HEK293 (cell line): ENCODE measurements at regions not wholly inside any gene's neighbourhood (a gene's known extent, or its start where the extent isn't known, plus 50 kb on each side); places are given as distances from the start of the nearest gene placed in this dataset.

ENCODE experiments used
- FEZF1 ChIP-seq: fragments of 450-650 bp; formaldehyde crosslinking; IDR thresholded peaks from 2 replicates; pipeline ENCODE4 v1.5.1; 2016; ENCODE audit warnings: missing biosample characterization, missing genetic modification characterization
- ZNF274 ChIP-seq, 2 experiments: fragments of 200-500 bp in 1 of 2; fragments of 450-650 bp in 1 of 2; sonication (Bioruptor generic) in 1 of 2; formaldehyde crosslinking in 1 of 2; IDR thresholded peaks; 2 replicates each; pipeline versions ENCODE4 v1.5.1 to v1.6.1; 2014 to 2016; ENCODE audit warnings: borderline replicate concordance in 1 of 2, inconsistent platforms in 1 of 2, low read length in 1 of 2, missing biosample characterization in 1 of 2, missing genetic modification characterization in 1 of 2
- ZNF664 ChIP-seq: fragments of 450-650 bp; formaldehyde crosslinking; IDR thresholded peaks from 2 replicates; pipeline ENCODE4 v1.5.1; 2016; ENCODE audit warnings: missing biosample characterization, missing genetic modification characterization
- ZNF792 ChIP-seq: fragments of 450-650 bp; formaldehyde crosslinking; IDR thresholded peaks from 2 replicates; pipeline ENCODE4 v1.5.1; 2016; ENCODE audit warnings: missing biosample characterization, missing genetic modification characterization
- TF ChIP-seq, protein P1 (sequence below): fragments of 450-650 bp; formaldehyde crosslinking; IDR thresholded peaks from 2 replicates; pipeline ENCODE4 v1.5.1; 2016; ENCODE audit warnings: missing biosample characterization, missing genetic modification characterization
- TF ChIP-seq, protein P2 (sequence below): fragments of 450-650 bp; formaldehyde crosslinking; IDR thresholded peaks from 2 replicates; pipeline ENCODE4 v1.5.0; 2017; ENCODE audit warnings: missing biosample characterization, missing genetic modification characterization, borderline replicate concordance
- TF ChIP-seq, protein P3 (sequence below): fragments of 450-650 bp; formaldehyde crosslinking; IDR thresholded peaks from 2 replicates; pipeline ENCODE4 v1.5.1; 2016; ENCODE audit warnings: missing biosample characterization, missing genetic modification characterization
- TF ChIP-seq, protein P4 (sequence below): fragments of 450-650 bp; formaldehyde crosslinking; optimal IDR thresholded peaks from 2 replicates; pipeline ENCODE3; 2016; ENCODE audit warnings: missing biosample characterization, mild to moderate bottlenecking, missing genetic modification characterization

DNA sequence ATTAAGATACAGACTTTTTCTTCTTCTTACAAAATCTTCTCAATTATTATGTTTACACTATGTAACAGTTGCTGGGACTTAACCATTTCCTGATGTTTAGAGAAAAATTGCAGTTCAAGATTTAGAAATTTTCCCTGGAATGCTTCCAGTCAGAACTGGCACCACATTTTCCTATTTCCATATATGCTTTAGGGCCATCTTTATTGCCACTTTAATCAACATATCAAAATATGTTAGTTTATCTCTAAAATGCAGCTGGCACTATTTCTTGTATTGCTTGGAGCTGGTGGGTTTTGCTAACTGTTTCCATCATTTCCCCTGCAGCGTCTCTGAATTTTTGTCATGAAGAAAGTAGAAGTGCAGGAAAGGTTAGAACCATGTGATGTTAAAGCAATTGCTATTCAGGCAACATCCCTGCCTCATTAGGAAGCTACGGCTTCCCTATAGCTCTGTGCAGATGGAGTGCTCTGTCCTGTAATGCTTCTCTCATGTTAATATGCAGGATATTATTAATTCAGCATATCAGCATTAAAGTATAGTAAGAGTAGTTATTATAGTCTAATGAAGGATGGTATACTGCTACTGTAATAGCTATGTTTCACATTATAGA lies 269.1 kb downstream of the MTRR start:
- TF ChIP-seq ZNF792 (tag by site-specific recombination) (no peak), ZNF274 (IDR thresholded peaks at IDR 0.05; ENCODE audit: low read length) (no peak), ZNF274 (tag by site-specific recombination; IDR thresholded peaks at IDR 0.05; ENCODE audit: borderline replicate concordance) (no peak), FEZF1 (no peak), ZNF664 (tag by site-specific recombination) (no peak)
- TF ChIP-seq, protein P1, sequence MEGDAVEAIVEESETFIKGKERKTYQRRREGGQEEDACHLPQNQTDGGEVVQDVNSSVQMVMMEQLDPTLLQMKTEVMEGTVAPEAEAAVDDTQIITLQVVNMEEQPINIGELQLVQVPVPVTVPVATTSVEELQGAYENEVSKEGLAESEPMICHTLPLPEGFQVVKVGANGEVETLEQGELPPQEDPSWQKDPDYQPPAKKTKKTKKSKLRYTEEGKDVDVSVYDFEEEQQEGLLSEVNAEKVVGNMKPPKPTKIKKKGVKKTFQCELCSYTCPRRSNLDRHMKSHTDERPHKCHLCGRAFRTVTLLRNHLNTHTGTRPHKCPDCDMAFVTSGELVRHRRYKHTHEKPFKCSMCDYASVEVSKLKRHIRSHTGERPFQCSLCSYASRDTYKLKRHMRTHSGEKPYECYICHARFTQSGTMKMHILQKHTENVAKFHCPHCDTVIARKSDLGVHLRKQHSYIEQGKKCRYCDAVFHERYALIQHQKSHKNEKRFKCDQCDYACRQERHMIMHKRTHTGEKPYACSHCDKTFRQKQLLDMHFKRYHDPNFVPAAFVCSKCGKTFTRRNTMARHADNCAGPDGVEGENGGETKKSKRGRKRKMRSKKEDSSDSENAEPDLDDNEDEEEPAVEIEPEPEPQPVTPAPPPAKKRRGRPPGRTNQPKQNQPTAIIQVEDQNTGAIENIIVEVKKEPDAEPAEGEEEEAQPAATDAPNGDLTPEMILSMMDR (tag by site-specific recombination): no peak
- TF ChIP-seq, protein P2, sequence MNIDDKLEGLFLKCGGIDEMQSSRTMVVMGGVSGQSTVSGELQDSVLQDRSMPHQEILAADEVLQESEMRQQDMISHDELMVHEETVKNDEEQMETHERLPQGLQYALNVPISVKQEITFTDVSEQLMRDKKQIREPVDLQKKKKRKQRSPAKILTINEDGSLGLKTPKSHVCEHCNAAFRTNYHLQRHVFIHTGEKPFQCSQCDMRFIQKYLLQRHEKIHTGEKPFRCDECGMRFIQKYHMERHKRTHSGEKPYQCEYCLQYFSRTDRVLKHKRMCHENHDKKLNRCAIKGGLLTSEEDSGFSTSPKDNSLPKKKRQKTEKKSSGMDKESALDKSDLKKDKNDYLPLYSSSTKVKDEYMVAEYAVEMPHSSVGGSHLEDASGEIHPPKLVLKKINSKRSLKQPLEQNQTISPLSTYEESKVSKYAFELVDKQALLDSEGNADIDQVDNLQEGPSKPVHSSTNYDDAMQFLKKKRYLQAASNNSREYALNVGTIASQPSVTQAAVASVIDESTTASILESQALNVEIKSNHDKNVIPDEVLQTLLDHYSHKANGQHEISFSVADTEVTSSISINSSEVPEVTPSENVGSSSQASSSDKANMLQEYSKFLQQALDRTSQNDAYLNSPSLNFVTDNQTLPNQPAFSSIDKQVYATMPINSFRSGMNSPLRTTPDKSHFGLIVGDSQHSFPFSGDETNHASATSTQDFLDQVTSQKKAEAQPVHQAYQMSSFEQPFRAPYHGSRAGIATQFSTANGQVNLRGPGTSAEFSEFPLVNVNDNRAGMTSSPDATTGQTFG (tag by site-specific recombination): no peak
- TF ChIP-seq, protein P3, sequence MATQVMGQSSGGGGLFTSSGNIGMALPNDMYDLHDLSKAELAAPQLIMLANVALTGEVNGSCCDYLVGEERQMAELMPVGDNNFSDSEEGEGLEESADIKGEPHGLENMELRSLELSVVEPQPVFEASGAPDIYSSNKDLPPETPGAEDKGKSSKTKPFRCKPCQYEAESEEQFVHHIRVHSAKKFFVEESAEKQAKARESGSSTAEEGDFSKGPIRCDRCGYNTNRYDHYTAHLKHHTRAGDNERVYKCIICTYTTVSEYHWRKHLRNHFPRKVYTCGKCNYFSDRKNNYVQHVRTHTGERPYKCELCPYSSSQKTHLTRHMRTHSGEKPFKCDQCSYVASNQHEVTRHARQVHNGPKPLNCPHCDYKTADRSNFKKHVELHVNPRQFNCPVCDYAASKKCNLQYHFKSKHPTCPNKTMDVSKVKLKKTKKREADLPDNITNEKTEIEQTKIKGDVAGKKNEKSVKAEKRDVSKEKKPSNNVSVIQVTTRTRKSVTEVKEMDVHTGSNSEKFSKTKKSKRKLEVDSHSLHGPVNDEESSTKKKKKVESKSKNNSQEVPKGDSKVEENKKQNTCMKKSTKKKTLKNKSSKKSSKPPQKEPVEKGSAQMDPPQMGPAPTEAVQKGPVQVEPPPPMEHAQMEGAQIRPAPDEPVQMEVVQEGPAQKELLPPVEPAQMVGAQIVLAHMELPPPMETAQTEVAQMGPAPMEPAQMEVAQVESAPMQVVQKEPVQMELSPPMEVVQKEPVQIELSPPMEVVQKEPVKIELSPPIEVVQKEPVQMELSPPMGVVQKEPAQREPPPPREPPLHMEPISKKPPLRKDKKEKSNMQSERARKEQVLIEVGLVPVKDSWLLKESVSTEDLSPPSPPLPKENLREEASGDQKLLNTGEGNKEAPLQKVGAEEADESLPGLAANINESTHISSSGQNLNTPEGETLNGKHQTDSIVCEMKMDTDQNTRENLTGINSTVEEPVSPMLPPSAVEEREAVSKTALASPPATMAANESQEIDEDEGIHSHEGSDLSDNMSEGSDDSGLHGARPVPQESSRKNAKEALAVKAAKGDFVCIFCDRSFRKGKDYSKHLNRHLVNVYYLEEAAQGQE (tag by site-specific recombination): no peak
- TF ChIP-seq, protein P4, sequence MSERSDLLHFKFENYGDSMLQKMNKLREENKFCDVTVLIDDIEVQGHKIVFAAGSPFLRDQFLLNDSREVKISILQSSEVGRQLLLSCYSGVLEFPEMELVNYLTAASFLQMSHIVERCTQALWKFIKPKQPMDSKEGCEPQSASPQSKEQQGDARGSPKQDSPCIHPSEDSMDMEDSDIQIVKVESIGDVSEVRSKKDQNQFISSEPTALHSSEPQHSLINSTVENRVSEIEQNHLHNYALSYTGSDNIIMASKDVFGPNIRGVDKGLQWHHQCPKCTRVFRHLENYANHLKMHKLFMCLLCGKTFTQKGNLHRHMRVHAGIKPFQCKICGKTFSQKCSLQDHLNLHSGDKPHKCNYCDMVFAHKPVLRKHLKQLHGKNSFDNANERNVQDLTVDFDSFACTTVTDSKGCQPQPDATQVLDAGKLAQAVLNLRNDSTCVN (tag by site-specific recombination): no peak
